ENCODE measurements at regions not wholly inside any gene's neighbourhood (a gene's known extent, or its start where the extent isn't known, plus 50 kb on each side); places are given as distances from the start of the nearest gene placed in this dataset.

- H3K27me3 ChIP-seq (ENCODE audit: control insufficient read depth in 3 of 3, insufficient read depth in 3 of 3, low read length in 3 of 3), result no peaks in the 10 kb centered on the region
- no peaks in the 10 kb centered on the region for H3K4me1 ChIP-seq (ENCODE audit: control insufficient read depth in 3 of 3, insufficient read depth in 2 of 3, low read depth in 1 of 3, low read length in 2 of 3)
- H3K9me3 ChIP-seq (ENCODE audit: control insufficient read depth in 2 of 2, insufficient read depth in 1 of 2, low read depth in 1 of 2, low read length in 1 of 2), result no peaks in the 10 kb centered on the region
- H3K27ac ChIP-seq (ENCODE audit: low read depth in 1 of 3, low read length in 2 of 3), result no peak overlapping the region
- no peaks in the 10 kb centered on the region for H3K36me3 ChIP-seq (ENCODE audit: control insufficient read depth in 3 of 3, insufficient read depth in 2 of 3, low read depth in 1 of 3, low read length in 3 of 3)
- no peak overlapping the region for H3K4me3 ChIP-seq (ENCODE audit: low read depth in 1 of 3, low read length in 3 of 3)
- 69 to 91% (median 87%) methylated on average over 5 of the region's 5 CpGs for WGBS, 3 donors
- no peak for FAIRE-seq
- no peak for DNase-seq
Observed at GRCh38 chr3:101095693-101096430, 102.6 kb upstream of the ABI3BP start.

- Histone ChIP-seq H3K27me3 (ENCODE audit: control insufficient read depth in 3 of 3, insufficient read depth in 3 of 3, low read length in 3 of 3) (no peaks in the 10 kb centered on the region), H3K4me1 (ENCODE audit: control insufficient read depth in 3 of 3, insufficient read depth in 2 of 3, low read depth in 1 of 3, low read length in 2 of 3) (no peaks in the 10 kb centered on the region), H3K36me3 (ENCODE audit: control insufficient read depth in 3 of 3, insufficient read depth in 2 of 3, low read depth in 1 of 3, low read length in 3 of 3) (no peaks in the 10 kb centered on the region), H3K4me3 (ENCODE audit: low read depth in 1 of 3, low read length in 3 of 3) (no peak overlapping the region), H3K27ac (ENCODE audit: low read depth in 1 of 3, low read length in 2 of 3) (no peak overlapping the region), H3K9me3 (ENCODE audit: control insufficient read depth in 2 of 2, insufficient read depth in 1 of 2, low read depth in 1 of 2, low read length in 1 of 2) (no peaks in the 10 kb centered on the region)
- no peak for DNase-seq
- 74 to 83% (median 76%) methylated on average over 3 of the region's 3 CpGs for WGBS, 3 donors
- no peak for FAIRE-seq
Observed at GRCh38 chr3:101091489-101091888, 98.3 kb upstream of the ABI3BP start.

GRCh38 chr3:101085752-101086151 is 92.5 kb upstream of the ABI3BP start:
- H3K4me3 ChIP-seq (ENCODE audit: low read depth in 1 of 3, low read length in 3 of 3), result no peak overlapping the region
- no peak for FAIRE-seq
- no peak overlapping the region for H3K27ac ChIP-seq (ENCODE audit: low read depth in 1 of 3, low read length in 2 of 3)
- no peaks in the 10 kb centered on the region for H3K9me3 ChIP-seq (ENCODE audit: control insufficient read depth in 2 of 2, insufficient read depth in 1 of 2, low read depth in 1 of 2, low read length in 1 of 2)
- no peaks in the 10 kb centered on the region for H3K27me3 ChIP-seq (ENCODE audit: control insufficient read depth in 3 of 3, insufficient read depth in 3 of 3, low read length in 3 of 3)
- DNase-seq, result no peak
- H3K36me3 ChIP-seq (ENCODE audit: control insufficient read depth in 3 of 3, insufficient read depth in 2 of 3, low read depth in 1 of 3, low read length in 3 of 3), result no peaks in the 10 kb centered on the region
- WGBS, 3 donors, result 83 to 91% (median 84%) methylated on average over 1 of the region's 1 CpG
- H3K4me1 ChIP-seq (ENCODE audit: control insufficient read depth in 3 of 3, insufficient read depth in 2 of 3, low read depth in 1 of 3, low read length in 2 of 3), result no peaks in the 10 kb centered on the region

GRCh38 chr3:101084404-101084803 is 91.2 kb upstream of the ABI3BP start:
- Histone ChIP-seq H3K36me3 (ENCODE audit: control insufficient read depth in 3 of 3, insufficient read depth in 2 of 3, low read depth in 1 of 3, low read length in 3 of 3) (no peaks in the 10 kb centered on the region), H3K27ac (ENCODE audit: low read depth in 1 of 3, low read length in 2 of 3) (no peak overlapping the region), H3K4me1 (ENCODE audit: control insufficient read depth in 3 of 3, insufficient read depth in 2 of 3, low read depth in 1 of 3, low read length in 2 of 3) (no peaks in the 10 kb centered on the region), H3K4me3 (ENCODE audit: low read depth in 1 of 3, low read length in 3 of 3) (no peak overlapping the region), H3K9me3 (ENCODE audit: control insufficient read depth in 2 of 2, insufficient read depth in 1 of 2, low read depth in 1 of 2, low read length in 1 of 2) (no peaks in the 10 kb centered on the region), H3K27me3 (ENCODE audit: control insufficient read depth in 3 of 3, insufficient read depth in 3 of 3, low read length in 3 of 3) (no peaks in the 10 kb centered on the region)
- DNase-seq (no peak), FAIRE-seq (no peak)
- 35 to 42% (median 40%) methylated on average over 1 of the region's 1 CpG for WGBS, 3 donors

GRCh38 chr3:101081999-101082398 is 88.8 kb upstream of the ABI3BP start:
- H3K9me3 ChIP-seq (ENCODE audit: control insufficient read depth in 2 of 2, insufficient read depth in 1 of 2, low read depth in 1 of 2, low read length in 1 of 2), result no peaks in the 10 kb centered on the region
- H3K27me3 ChIP-seq (ENCODE audit: control insufficient read depth in 3 of 3, insufficient read depth in 3 of 3, low read length in 3 of 3), result no peaks in the 10 kb centered on the region
- DNase-seq, result no peak
- FAIRE-seq, result no peak
- H3K27ac ChIP-seq (ENCODE audit: low read depth in 1 of 3, low read length in 2 of 3), result no peak overlapping the region
- H3K4me1 ChIP-seq (ENCODE audit: control insufficient read depth in 3 of 3, insufficient read depth in 2 of 3, low read depth in 1 of 3, low read length in 2 of 3), result no peaks in the 10 kb centered on the region
- no peak overlapping the region for H3K4me3 ChIP-seq (ENCODE audit: low read depth in 1 of 3, low read length in 3 of 3)
- no peaks in the 10 kb centered on the region for H3K36me3 ChIP-seq (ENCODE audit: control insufficient read depth in 3 of 3, insufficient read depth in 2 of 3, low read depth in 1 of 3, low read length in 3 of 3)

- H3K4me3 ChIP-seq (ENCODE audit: low read depth in 1 of 3, low read length in 3 of 3), result no peak overlapping the region
- H3K27me3 ChIP-seq (ENCODE audit: control insufficient read depth in 3 of 3, insufficient read depth in 3 of 3, low read length in 3 of 3), result no peaks in the 10 kb centered on the region
- H3K36me3 ChIP-seq (ENCODE audit: control insufficient read depth in 3 of 3, insufficient read depth in 2 of 3, low read depth in 1 of 3, low read length in 3 of 3), result no peaks in the 10 kb centered on the region
- DNase-seq (no peak), FAIRE-seq (no peak)
- H3K9me3 ChIP-seq (ENCODE audit: control insufficient read depth in 2 of 2, insufficient read depth in 1 of 2, low read depth in 1 of 2, low read length in 1 of 2), result no peaks in the 10 kb centered on the region
- 63 to 72% (median 69%) methylated on average over 2 of the region's 2 CpGs for WGBS, 3 donors
- no peaks in the 10 kb centered on the region for H3K4me1 ChIP-seq (ENCODE audit: control insufficient read depth in 3 of 3, insufficient read depth in 2 of 3, low read depth in 1 of 3, low read length in 2 of 3)
- no peak overlapping the region for H3K27ac ChIP-seq (ENCODE audit: low read depth in 1 of 3, low read length in 2 of 3)
Observed at GRCh38 chr3:101081446-101081845, 88.2 kb upstream of the ABI3BP start.

- Histone ChIP-seq H3K27me3 (ENCODE audit: control insufficient read depth in 3 of 3, insufficient read depth in 3 of 3, low read length in 3 of 3) (no peaks in the 10 kb centered on the region), H3K4me3 (ENCODE audit: low read depth in 1 of 3, low read length in 3 of 3) (no peak overlapping the region), H3K36me3 (ENCODE audit: control insufficient read depth in 3 of 3, insufficient read depth in 2 of 3, low read depth in 1 of 3, low read length in 3 of 3) (no peaks in the 10 kb centered on the region), H3K27ac (ENCODE audit: low read depth in 1 of 3, low read length in 2 of 3) (no peak overlapping the region), H3K9me3 (ENCODE audit: control insufficient read depth in 2 of 2, insufficient read depth in 1 of 2, low read depth in 1 of 2, low read length in 1 of 2) (peaks cover 0 to 5% of the 10 kb centered on the region in 2 donors), H3K4me1 (ENCODE audit: control insufficient read depth in 3 of 3, insufficient read depth in 2 of 3, low read depth in 1 of 3, low read length in 2 of 3) (peaks cover 0 to under 1% (median 0%) of the 10 kb centered on the region in 3 donors)
- 15 to 39% (median 39%) methylated on average over 3 of the region's 3 CpGs for WGBS, 3 donors
- DNase-seq, result peak; percentile 30 to 93
- FAIRE-seq, result peak; percentile 26
Observed at GRCh38 chr3:101077361-101078011, 84.3 kb upstream of the ABI3BP start.

GRCh38 chr3:101074518-101074917 is 81.3 kb upstream of the ABI3BP start:
- H3K9me3 ChIP-seq (ENCODE audit: control insufficient read depth in 2 of 2, insufficient read depth in 1 of 2, low read depth in 1 of 2, low read length in 1 of 2), result peaks cover 0 to 9% of the 10 kb centered on the region in 2 donors
- no peak overlapping the region for H3K4me3 ChIP-seq (ENCODE audit: low read depth in 1 of 3, low read length in 3 of 3)
- 82 to 94% (median 90%) methylated on average over 2 of the region's 2 CpGs for WGBS, 3 donors
- H3K27me3 ChIP-seq (ENCODE audit: control insufficient read depth in 3 of 3, insufficient read depth in 3 of 3, low read length in 3 of 3), result no peaks in the 10 kb centered on the region
- no peak for FAIRE-seq
- peaks cover 0 to 14% (median 2%) of the 10 kb centered on the region in 3 donors for H3K4me1 ChIP-seq (ENCODE audit: control insufficient read depth in 3 of 3, insufficient read depth in 2 of 3, low read depth in 1 of 3, low read length in 2 of 3)
- H3K36me3 ChIP-seq (ENCODE audit: control insufficient read depth in 3 of 3, insufficient read depth in 2 of 3, low read depth in 1 of 3, low read length in 3 of 3), result no peaks in the 10 kb centered on the region
- peak in 1 of 2 donors; percentile 37 for DNase-seq
- H3K27ac ChIP-seq (ENCODE audit: low read depth in 1 of 3, low read length in 2 of 3), result no peak overlapping the region

All from small intestine (tissue), 7 donors.